Bone marrow (tissue), 2 donors: ENCODE measurements at regions not wholly inside any gene's neighbourhood (a gene's known extent, or its start where the extent isn't known, plus 50 kb on each side); places are given as distances from the start of the nearest gene placed in this dataset.
"Not testable (repeated sequence)": the region's sequence is repeated elsewhere in the genome, so short reads cannot be mapped to it uniquely, and the experiment has no call there.

Source experiments
- DNase-seq, 2 donors: peaks; one replicate each; lab custom pipeline; 2025; lab: John Stamatoyannopoulos, UW

DNA sequence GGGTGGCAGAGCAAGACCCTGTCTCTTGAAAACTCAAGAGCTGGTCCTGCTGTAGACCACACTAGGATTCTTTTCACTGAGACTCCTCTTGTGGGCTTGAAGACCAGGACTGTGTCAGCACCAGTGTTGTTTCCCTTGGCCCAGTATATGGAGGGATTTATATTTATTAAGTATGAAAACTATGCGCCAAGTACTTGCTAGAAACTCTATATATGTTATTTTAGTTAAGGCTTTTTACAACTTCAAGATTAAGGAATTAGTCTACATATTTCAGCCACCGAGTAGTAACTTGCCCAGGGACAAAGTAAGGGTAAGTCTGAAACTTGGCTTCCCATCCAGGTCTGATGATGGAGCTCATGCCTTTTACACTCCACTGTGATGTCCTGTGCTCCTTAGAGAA lies 488.4 kb downstream of the PCNX1 start:
- DNase-seq, result no peak

DNA sequence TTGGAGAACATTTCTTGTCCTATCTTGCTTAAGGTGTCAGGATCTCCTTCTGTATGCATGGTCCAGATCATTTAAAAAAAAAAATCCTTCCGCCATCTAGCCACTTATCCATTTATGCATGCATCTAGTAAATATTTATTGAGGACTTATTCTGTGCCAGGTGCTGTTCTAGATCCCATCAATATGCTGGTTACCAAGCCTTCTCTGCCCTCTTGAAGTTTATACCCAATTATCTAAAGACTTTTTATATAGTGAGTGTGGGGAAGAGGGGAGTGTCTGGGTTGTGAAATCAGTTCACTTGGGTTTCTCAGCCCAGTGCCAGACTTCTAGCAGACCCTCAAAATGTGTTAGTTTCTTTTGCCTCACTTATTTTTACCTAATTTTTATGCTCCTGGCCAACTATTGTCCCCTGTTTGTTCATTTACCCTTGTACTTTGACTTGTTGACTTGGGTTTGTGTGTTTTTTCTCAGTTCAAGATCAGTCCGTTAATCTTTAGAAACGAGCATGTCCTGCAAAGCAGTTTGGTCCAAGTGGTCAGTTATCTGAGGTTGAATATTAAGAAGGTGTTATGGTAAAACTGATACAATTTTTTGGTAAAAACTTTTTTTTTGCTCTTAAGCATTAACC lies 488.9 kb downstream of the PCNX1 start:
- no peak for DNase-seq

DNA sequence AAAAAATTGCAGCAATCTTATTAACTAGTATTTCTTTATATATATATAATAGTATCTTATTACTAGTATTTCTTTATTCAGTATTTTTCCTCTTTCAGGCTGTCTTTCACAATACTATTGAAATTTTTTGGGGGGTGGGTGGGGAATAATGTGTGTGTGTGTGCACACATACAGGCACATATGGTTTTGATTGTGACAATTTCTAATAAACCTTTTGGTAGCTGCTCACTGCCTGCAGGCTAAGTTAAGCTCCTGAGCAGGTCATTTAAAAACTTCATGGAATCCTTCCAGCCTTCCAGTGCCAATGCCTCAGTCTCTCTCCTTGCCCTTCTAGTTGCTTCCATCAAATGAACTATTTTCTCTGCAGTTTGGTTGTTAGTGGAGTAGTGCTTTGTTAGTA lies 490.1 kb downstream of the PCNX1 start:
- no peak for DNase-seq

DNA sequence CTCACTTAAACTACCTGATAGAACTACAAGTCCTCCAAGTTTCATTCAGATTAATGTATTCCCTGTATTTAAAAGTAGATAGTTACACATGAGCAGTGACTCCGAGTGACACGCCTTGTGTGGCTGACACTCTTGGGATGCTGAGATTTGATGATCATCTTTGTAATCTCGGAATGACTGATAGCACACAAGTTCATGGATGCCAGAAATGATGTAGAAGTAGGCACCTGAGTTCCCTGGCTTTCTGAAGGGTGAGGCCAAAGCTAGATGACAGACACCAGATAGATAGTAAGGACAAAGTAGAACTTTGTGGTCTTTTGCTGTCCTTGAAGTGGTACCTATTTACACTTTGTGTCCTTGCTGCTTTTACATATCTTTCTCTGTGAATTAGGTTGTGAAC lies 491.2 kb downstream of the PCNX1 start:
- DNase-seq, result no peak

DNA sequence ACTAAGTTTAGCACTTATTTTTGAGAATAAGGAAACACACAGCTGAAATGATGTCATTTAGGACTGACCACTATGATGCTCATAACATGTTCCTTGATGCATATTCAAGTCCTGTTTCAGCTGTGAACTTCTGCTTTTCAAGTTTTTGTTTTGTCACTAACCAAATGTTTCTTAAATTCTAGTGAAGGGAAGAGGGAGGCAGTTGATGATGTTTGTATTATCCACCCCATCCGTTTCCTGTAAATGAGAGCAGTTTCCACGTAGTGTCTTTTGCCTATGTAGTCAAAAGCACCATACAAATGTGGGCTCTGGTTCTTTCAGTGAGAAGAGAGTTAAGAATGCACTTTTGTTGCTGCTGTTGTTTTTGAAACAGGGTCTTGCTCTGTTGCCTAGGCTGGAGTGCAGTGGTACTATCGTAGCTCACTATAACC lies 491.8 kb downstream of the PCNX1 start:
- peak in 1 of 2 donors; percentile 94 for DNase-seq

DNA sequence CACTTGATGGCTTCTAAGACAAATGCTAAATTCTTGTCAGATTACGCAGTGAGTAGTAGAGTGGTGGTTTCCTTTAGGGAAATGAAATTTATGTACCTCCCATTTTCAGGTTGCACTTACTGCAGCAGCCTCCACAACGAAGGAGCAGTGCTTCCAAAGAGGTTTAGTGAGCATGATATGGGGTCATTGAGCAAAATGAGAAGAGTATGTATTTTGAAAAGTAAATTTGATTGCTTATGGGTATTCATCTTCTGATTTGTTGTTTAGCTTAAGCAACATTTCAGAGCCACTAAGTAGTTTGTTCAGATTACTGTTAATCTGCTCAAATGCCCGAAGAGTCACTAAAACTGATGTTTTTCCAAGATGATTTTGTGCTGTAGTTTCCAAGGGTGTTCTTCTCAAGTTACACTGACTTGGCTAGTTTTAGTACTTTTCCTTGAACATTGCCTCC lies 493.6 kb downstream of the PCNX1 start:
- DNase-seq, result peak in 1 of 2 donors; percentile 31

DNA sequence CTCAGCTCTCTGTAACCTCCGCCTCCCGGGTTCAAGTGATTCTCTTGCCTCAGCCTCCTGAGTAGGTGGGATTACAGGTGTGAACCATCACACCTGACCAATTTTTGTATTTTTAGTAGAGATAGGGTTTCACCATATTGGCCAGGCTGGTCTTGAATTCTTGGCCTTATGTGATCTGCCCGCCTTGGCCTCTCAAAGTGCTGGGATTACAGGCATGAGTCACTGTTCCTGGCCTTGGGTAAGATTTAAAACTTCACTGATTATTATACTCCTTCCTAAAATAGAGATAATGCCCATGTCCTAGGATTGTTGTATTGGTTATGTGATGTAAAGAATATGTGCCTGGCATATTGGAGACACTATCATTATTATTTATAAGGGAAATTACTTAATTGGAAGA lies 495.2 kb downstream of the PCNX1 start:
- DNase-seq, result not testable (repeated sequence)

DNA sequence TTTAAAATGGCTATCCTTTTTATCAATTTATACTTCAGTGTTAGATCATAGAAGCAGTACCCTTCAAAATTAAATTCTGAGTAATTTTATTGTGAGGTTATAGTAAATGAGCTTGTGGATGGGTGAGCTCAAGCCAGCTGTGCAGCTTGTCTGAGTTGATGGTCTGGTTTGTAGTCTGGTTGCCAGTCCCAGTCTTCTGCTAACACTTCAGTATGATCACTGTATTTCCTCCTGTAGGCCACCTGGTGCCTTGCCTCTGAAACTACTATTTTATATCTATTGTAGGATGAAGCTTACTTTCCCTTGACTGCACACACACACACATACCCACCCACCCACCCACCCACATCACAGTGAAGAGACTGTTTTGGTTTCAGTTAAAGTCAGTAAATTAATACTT lies 496.4 kb downstream of the PCNX1 start:
- peak in 1 of 2 donors; percentile 70 for DNase-seq

DNA sequence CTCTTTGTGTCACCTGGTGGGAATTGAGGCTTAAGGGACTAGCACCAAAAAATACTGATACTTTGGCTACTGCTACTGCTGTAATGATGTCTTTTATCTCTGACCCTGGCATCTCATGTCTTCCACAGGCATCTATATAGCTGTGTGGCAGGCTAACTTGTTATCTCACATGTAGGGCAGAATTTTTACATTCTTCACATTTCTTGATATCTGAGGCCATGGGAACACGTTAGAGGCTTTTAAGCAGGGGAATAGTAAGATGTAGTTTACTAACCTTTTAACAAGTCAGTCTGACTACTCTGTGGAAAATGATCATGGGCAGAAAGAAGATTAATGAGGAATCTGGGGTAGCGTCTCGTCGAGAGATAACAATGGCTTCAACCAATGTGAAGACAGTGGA lies 498.4 kb downstream of the PCNX1 start:
- DNase-seq, result no peak

DNA sequence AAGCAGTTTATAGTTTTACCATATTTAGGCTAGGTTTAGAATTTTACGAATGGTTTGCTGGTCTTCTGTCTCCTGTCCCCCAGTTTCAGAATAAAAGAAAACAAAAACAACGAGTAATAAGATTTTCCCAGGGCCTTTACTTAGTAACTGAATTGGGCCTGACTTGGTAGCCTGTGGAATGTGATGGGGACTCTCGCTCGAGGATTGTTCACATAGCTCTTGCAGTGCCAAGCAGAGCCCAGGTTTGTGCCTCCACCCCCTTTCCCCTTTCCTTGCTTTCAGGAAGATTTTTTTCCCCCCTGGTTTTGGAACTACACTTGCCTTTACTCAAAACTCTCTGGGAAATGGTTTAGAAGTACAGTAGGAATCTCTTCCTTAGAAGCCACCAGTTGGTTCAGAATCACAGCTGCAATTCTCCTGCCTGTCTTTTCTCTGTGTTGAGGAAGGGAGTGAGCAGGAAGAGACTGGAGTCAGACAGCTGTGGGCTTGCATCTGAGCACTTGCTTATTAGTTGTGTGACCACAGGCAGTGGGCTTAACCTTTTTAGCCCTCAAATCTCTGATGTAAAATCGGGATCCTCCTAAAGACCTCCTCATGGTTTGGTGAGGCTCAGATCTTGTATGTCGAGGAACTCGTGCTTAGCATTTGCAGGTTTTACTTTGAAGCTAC lies 501.2 kb downstream of the PCNX1 start:
- no peak for DNase-seq

DNA sequence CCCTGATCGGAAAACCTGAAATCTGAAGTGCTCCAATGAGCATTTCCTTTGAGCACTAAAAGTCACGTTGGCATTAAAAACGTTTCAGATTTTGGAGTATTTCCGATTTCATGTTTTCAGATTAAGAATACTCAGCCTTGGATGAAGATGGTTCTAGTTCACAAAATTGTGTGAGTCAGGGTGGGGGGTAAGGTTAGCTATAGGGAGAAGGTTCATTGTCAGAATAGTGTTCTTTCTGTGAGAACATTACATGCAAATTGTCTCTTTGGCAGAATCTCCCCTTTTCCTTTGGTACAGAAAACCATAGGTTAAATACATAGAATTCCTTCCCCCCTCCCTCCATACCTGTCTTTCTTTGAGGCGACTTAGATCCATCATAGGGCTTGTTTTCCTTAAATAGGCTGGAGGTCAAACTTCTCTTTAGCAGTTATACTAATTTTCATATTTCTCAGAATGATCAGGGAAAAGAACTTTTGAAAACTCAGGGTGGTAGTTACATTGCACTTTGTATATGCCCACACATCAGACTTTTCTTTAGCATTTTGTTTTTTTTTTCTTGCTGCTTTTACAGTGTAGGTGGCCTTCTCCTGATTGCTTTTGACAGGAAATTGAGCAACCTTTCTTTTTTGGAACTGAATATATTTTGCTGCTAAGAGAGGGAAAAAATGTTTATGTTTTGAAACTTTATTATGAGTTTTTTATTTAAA lies 503.5 kb downstream of the PCNX1 start:
- DNase-seq, result no peak

DNA sequence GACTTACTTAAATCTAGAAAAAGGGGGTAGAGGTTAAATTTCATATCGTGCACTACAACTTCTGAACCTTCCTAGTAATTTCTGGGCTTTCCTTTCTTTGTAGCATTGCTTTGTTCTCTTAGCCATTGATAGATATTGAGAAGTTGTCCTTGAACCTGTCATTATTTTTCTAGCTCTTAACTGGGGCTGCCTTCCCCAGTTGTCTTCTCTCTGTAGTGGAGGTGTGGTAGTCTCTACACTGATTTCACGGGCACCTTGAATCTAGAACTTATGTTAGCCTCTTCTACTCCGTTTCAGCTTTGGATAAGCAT lies 504.0 kb downstream of the PCNX1 start:
- no peak for DNase-seq

DNA sequence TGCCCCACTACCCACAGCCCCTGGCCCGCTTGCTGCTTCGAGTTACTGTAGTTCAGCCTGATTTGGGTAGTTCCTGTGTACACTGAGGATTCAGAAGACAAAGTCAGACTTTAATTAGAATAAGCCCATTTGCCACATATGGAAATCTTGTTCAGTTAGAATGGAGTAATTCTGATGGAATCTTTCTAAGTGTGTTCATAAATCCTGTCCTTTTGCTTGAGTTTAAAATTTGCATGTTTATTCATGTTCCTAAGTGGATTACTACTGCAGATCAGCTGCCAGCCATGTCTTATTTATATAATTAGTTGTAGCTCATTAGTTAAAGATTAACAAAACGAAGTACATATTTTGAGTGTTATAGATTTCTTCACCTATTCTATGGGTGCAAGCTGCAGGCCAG lies 504.5 kb downstream of the PCNX1 start:
- no peak for DNase-seq

DNA sequence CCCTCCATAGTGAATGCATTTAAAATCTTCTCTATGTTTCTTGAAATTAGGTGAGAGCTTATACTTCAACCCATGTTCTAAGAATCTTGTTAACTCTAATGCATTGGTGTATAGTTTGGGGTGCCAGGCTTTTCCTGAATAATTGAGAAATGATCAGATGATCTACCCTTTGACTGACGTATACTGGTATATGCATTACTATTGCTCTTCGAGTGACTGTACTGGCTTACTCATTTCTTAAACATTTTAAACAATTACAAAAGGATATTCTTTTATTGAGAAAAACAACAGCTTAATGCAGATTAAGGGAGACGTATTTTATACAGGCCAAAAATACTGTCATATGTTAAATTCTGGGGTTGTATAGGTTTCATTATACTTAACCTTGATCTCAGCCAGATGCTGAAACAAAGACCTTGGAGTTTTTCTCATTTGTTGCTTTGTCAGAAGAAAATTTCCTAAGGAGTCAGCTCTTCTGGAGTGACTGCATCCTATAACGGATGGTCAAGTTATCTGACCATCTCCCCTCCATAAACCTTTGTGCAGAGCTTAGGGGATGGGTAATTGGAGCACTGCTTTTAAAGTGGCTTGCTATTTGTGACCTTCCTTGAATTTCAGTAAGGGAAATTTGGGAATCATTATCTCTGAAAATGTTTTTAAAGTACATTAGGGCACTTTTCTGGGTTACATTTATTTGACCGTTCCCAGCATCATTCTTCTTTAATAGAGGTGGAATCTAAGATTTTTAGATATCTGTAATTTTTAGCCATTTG lies 507.6 kb downstream of the PCNX1 start:
- no peak for DNase-seq

DNA sequence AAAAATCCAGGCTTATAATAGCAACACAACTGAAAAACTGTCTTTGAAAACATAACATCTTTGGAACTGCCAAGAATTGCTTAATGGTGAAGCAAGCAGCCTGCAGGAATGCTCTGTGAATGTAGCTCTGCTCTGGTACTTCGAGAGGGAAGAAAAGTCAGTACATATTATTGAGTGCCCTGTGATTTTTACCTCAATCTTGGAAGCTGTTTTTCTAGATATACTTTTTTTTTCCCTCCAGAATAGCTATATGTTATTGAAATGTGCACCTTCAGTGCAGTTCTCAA lies 508.1 kb downstream of the PCNX1 start:
- DNase-seq, result no peak

DNA sequence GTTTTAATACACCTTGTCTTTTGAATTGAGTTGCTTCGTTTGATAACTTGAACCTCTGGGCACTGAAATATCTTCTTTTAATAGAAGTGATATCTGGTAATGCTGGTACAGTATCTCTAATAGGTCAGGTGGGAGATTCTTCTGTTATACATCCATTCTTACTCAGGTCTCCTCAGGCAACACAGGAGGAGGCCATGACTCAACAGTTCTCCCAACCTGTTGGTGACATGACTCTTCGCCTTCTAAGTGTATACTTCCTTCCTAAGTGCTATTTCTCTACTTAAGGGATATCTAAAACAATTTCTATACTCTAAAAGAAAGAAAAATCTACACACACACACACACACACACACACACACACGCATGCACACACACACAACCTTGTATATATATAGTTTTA lies 509.1 kb downstream of the PCNX1 start:
- DNase-seq, result no peak

DNA sequence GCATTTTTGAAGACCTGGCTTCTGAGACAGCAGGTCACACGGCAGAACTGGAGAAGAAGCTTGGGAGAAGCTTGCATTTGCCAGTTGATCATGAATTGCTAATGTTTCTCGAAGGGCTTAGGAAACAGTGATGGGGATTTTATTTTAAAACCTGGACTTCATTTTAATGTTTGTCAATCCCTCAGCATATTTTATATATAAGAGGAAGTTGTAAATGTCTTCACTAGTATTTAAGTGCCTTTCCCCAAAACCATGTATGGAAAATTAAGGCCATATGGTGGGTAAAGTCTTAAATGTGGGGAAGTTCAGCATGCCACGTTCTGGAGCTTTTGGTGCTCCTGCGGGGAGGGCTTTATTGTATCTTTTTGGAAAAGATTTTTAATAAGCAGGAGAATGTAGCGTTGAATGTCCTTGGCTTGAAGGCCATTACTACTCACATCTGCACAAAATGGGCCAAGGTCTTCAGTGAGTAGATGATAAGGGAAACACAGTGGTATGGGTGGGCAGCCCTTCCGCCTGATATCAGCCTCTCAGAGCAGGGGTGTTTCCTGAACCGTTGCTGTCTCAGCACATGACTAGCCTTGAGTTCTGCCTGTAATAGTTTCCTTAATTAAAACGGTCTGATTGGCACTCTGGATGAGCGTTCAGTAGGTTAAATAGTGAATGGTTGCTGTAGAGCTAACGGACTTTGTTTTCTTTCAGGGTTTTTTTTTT lies 511.4 kb downstream of the PCNX1 start:
- peak in 1 of 2 donors; percentile 29 for DNase-seq

DNA sequence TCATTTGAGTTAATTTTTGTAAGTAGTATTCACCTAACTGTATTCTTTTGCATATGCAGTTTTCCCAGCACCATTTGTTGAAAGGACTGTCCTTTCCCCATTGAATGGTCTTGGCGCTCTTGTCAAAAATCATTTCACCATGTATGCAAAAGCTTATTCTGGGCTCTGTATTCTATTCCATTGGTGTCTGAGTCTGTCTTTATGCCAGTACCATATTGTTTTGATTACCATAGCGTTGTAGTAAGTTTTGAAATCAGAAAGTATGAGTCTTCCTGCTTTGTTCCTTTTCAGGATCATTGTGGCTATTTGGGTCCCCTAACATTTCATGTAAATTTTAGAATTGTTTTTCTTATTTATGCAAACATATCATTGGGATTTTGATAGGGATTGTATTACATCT lies 508.7 kb upstream of the RGS6 start:
- DNase-seq, result no peak

DNA sequence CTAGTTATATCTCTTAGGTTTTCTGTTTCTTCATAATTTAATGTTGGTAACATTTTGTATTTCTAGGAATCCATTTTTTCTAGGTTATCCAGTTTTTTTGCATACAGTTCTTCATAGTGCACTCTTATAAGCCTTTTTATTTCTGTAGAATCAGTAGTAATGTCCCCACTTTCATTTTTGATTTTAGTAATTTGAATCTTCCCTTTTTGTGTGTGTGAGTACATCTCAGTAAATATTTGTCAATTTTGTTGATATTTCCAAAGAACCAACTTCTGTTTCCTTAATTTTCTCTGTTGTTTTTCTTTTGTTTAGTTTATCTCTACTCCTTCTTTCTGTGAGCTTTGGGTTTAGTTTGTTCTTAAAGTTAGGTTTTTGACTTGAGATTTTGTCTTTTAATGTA lies 507.3 kb upstream of the RGS6 start:
- no peak for DNase-seq

DNA sequence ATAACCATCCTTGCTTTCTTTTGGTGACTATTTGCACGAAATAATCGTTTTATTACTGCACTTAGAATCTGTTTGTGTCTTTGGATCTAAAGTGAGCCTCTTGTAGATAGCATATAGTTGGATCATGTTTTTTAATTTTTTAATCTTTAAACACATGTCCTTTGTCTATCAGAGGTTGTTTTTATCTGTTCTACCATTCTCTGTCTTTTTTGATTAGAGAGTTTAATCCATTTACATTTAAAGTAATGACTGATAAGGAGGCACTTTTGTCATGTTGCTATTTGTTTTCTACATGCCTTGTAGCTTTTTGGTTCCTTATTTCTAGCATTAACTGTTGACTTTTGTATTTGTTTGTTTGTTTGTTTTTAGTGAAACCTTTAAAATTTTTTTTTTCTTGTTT lies 506.2 kb upstream of the RGS6 start:
- DNase-seq, result no peak

DNA sequence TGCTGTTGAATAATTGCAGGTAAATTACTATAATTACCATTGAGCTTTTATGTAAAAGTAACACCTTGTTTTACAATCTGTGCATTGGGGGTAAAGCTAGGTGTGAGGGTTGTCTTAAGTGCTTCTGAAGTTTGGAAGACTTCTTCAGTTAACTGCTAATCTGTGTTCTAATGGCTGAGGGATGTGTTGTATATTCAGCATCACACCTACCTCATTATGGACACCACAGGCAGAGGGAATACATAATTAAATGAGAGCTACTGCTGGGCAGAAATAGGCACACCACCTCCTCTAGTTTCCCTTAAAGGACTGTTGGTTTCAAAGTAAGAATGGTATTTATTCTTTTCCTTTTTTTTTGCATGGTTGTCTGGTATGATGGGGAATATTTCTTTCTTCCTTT lies 502.3 kb upstream of the RGS6 start:
- DNase-seq, result no peak

DNA sequence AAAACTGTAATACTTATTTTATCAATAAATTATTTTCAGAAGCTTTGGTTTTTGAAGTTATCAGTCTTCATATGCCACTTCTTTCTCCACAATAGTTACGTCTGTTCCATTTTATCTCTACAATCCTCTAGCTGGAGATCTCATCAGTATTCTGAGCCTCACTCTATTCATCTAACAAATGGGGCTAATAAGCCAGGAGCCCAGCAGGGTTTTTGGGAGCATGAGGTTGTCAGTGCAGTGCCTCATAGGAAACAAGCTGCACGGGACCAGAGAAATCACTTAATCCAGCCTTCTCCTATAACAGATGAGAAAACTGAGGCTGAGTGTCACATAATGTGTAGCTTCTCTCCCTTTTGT lies 501.9 kb upstream of the RGS6 start:
- DNase-seq, result no peak
